Naive B cell (primary cell): ENCODE measurements at regions not wholly inside any gene's neighbourhood (a gene's known extent, or its start where the extent isn't known, plus 50 kb on each side); places are given as distances from the start of the nearest gene placed in this dataset.
"Not testable (repeated sequence)": the region's sequence is repeated elsewhere in the genome, so short reads cannot be mapped to it uniquely, and the experiment has no call there.

Experiments
- ATAC-seq, 2 donors: fragments of 150-1000 bp; cut with Tn5 transposase; 2 replicates each; pipeline ENCODE4 v1.10.0; 2021; ENCODE audit warnings: low read depth in 2 of 2, mild to moderate bottlenecking in 2 of 2, moderate library complexity in 2 of 2
- DNase-seq: peaks from one replicate; pipeline ENCODE4 v3.0.0; 2022
- H3K27ac Mint-ChIP-seq, 6 donors: one replicate each; pipeline ENCODE4 v1.8.0; 2020 to 2022; ENCODE audit warnings: mild to moderate bottlenecking in 6 of 6, mixed read lengths in 6 of 6, moderate library complexity in 5 of 6, inconsistent platforms in 2 of 6
- H3K27me3 Mint-ChIP-seq, 3 donors: one replicate each; pipeline ENCODE4 v1.8.0; 2021 to 2022; ENCODE audit warnings: mixed read lengths in 3 of 3, mild to moderate bottlenecking in 1 of 3
- H3K36me3 Mint-ChIP-seq, 2 donors: one replicate each; pipeline ENCODE4 v1.8.0; 2020 to 2022; ENCODE audit warnings: mixed read lengths in 2 of 2, inconsistent platforms in 1 of 2, mild to moderate bottlenecking in 1 of 2
- H3K4me1 Mint-ChIP-seq, 3 donors: one replicate each; pipeline ENCODE4 v1.8.0; 2020 to 2022; ENCODE audit warnings: mixed read lengths in 3 of 3, inconsistent platforms in 1 of 3, mild to moderate bottlenecking in 1 of 3, moderate library complexity in 1 of 3
- H3K4me3 Mint-ChIP-seq, 8 donors: one replicate each; pipeline ENCODE4 v1.8.0; 2020 to 2022; ENCODE audit warnings: mild to moderate bottlenecking in 8 of 8, mixed read lengths in 8 of 8, moderate library complexity in 8 of 8, inconsistent platforms in 2 of 8
- H3K9me3 Mint-ChIP-seq, 7 donors: one replicate each; pipeline ENCODE4 v1.8.0; 2020 to 2022; ENCODE audit warnings: mixed read lengths in 7 of 7, mild to moderate bottlenecking in 5 of 7, inconsistent platforms in 2 of 7, moderate library complexity in 1 of 7

- no peaks in the 10 kb centered on the region for H3K36me3 Mint-ChIP-seq
- peaks cover 4 to 9% (median 4%) of the 10 kb centered on the region in 3 donors for H3K4me1 Mint-ChIP-seq
- peak; percentile 64 to 71 for ATAC-seq
- peak overlapping the region in 1 of 8 donors; percentile 22 for H3K4me3 Mint-ChIP-seq
- peak overlapping the region in 1 of 6 donors; percentile 18 for H3K27ac Mint-ChIP-seq
- H3K27me3 Mint-ChIP-seq = peaks cover 0 to 10% (median 0%) of the 10 kb centered on the region in 3 donors
- no peaks in the 10 kb centered on the region for H3K9me3 Mint-ChIP-seq
- peak; percentile 29 for DNase-seq
These were observed 429.0 kb upstream of the MTPN start for GRCh38 chr7:136405931-136406777.

GRCh38 chr7:136403591-136403990, 426.4 kb upstream of the MTPN start:
- Mint-ChIP-seq H3K9me3 (no peaks in the 10 kb centered on the region), H3K36me3 (no peaks in the 10 kb centered on the region), H3K27me3 (peaks cover 0 to 5% (median 0%) of the 10 kb centered on the region in 3 donors), H3K27ac (no peak overlapping the region), H3K4me1 (peaks cover 4 to 9% (median 4%) of the 10 kb centered on the region in 3 donors), H3K4me3 (no peak overlapping the region)
- DNase-seq = no peak
- no peak for ATAC-seq

GRCh38 chr7:136400877-136401276, 423.7 kb upstream of the MTPN start:
- ATAC-seq (no peak), DNase-seq (no peak)
- peaks cover 0 to under 1% (median 0%) of the 10 kb centered on the region in 3 donors for H3K4me1 Mint-ChIP-seq
- H3K27ac Mint-ChIP-seq = no peak overlapping the region
- no peaks in the 10 kb centered on the region for H3K27me3 Mint-ChIP-seq
- no peak overlapping the region for H3K4me3 Mint-ChIP-seq
- no peaks in the 10 kb centered on the region for H3K9me3 Mint-ChIP-seq
- H3K36me3 Mint-ChIP-seq = no peaks in the 10 kb centered on the region

- no peaks in the 10 kb centered on the region for H3K36me3 Mint-ChIP-seq
- ATAC-seq = no peak
- no peaks in the 10 kb centered on the region for H3K9me3 Mint-ChIP-seq
- no peak overlapping the region for H3K27ac Mint-ChIP-seq
- H3K4me1 Mint-ChIP-seq = no peaks in the 10 kb centered on the region
- H3K4me3 Mint-ChIP-seq = no peak overlapping the region
- no peaks in the 10 kb centered on the region for H3K27me3 Mint-ChIP-seq
- DNase-seq = no peak
These were observed 422.2 kb upstream of the MTPN start for GRCh38 chr7:136399385-136399784.

- H3K9me3 Mint-ChIP-seq = no peaks in the 10 kb centered on the region
- ATAC-seq (no peak), DNase-seq (no peak)
- no peaks in the 10 kb centered on the region for H3K36me3 Mint-ChIP-seq
- no peak overlapping the region for H3K4me3 Mint-ChIP-seq
- H3K4me1 Mint-ChIP-seq = no peaks in the 10 kb centered on the region
- H3K27me3 Mint-ChIP-seq = peaks cover 0 to 7% (median 0%) of the 10 kb centered on the region in 3 donors
- H3K27ac Mint-ChIP-seq = no peak overlapping the region
These were observed 415.7 kb upstream of the MTPN start for GRCh38 chr7:136392856-136393255.

- H3K27ac Mint-ChIP-seq = no peak overlapping the region
- H3K36me3 Mint-ChIP-seq = no peaks in the 10 kb centered on the region
- no peak for ATAC-seq
- H3K27me3 Mint-ChIP-seq = peaks cover 0 to 7% (median 0%) of the 10 kb centered on the region in 3 donors
- DNase-seq = no peak
- H3K9me3 Mint-ChIP-seq = no peaks in the 10 kb centered on the region
- H3K4me1 Mint-ChIP-seq = no peaks in the 10 kb centered on the region
- no peak overlapping the region for H3K4me3 Mint-ChIP-seq
These were observed 414.2 kb upstream of the MTPN start for GRCh38 chr7:136391371-136391770.

- no peak for DNase-seq
These were observed 412.8 kb upstream of the MTPN start for GRCh38 chr7:136389933-136390332.

GRCh38 chr7:136386876-136387275, 409.7 kb upstream of the MTPN start:
- no peaks in the 10 kb centered on the region for H3K27me3 Mint-ChIP-seq
- no peak for ATAC-seq
- DNase-seq = no peak
- H3K36me3 Mint-ChIP-seq = no peaks in the 10 kb centered on the region
- H3K27ac Mint-ChIP-seq = no peak overlapping the region
- peaks cover 0 to 1% (median 0%) of the 10 kb centered on the region in 7 donors for H3K9me3 Mint-ChIP-seq
- H3K4me1 Mint-ChIP-seq = no peaks in the 10 kb centered on the region
- H3K4me3 Mint-ChIP-seq = no peak overlapping the region

More at GRCh38 chr7:136389933-136390332, 412.8 kb upstream of the MTPN start:
- Mint-ChIP-seq H3K4me1 (no peaks in the 10 kb centered on the region), H3K9me3 (no peaks in the 10 kb centered on the region), H3K27ac (no peak overlapping the region), H3K36me3 (no peaks in the 10 kb centered on the region), H3K27me3 (peaks cover 0 to 7% (median 0%) of the 10 kb centered on the region in 3 donors), H3K4me3 (no peak overlapping the region)
- no peak for ATAC-seq

- H3K4me3 Mint-ChIP-seq, ATAC-seq, H3K36me3 Mint-ChIP-seq: not testable (repeated sequence)
These were observed 394.2 kb upstream of the MTPN start for GRCh38 chr7:136371409-136371808.

GRCh38 chr7:136370137-136370536, 393.0 kb upstream of the MTPN start:
- DNase-seq (no peak), ATAC-seq (no peak)
- Mint-ChIP-seq H3K4me1 (no peaks in the 10 kb centered on the region), H3K27me3 (peaks cover 0 to 8% (median 0%) of the 10 kb centered on the region in 3 donors), H3K4me3 (no peak overlapping the region), H3K27ac (no peak overlapping the region), H3K9me3 (peaks cover 0 to 11% (median 0%) of the 10 kb centered on the region in 7 donors), H3K36me3 (no peaks in the 10 kb centered on the region)

More at GRCh38 chr7:136371409-136371808, 394.2 kb upstream of the MTPN start:
- H3K9me3 Mint-ChIP-seq = peaks cover 0 to 11% (median 0%) of the 10 kb centered on the region in 7 donors
- not testable (repeated sequence) for H3K4me1 Mint-ChIP-seq, H3K27ac Mint-ChIP-seq, H3K27me3 Mint-ChIP-seq, DNase-seq

GRCh38 chr7:136369225-136369624, 392.1 kb upstream of the MTPN start:
- Mint-ChIP-seq H3K4me3 (no peak overlapping the region), H3K9me3 (peaks cover 0 to 11% (median 0%) of the 10 kb centered on the region in 7 donors), H3K27me3 (peaks cover 0 to 8% (median 0%) of the 10 kb centered on the region in 3 donors)

GRCh38 chr7:136359333-136359903, 382.3 kb upstream of the MTPN start:
- peak; percentile 55 for DNase-seq
- Mint-ChIP-seq H3K9me3 (peaks cover 0 to 14% (median 4%) of the 10 kb centered on the region in 7 donors), H3K36me3 (no peaks in the 10 kb centered on the region), H3K4me1 (peaks cover 8 to 31% (median 15%) of the 10 kb centered on the region in 3 donors), H3K4me3 (peak overlapping the region in 7 of 8 donors; percentile 41 to 76 (median 55)), H3K27me3 (no peaks in the 10 kb centered on the region), H3K27ac (peak overlapping the region; percentile 24 to 92 (median 88))
- peak; percentile 93 for ATAC-seq

More at GRCh38 chr7:136369225-136369624, 392.1 kb upstream of the MTPN start:
- DNase-seq (no peak), ATAC-seq (no peak)
- no peaks in the 10 kb centered on the region for H3K4me1 Mint-ChIP-seq
- no peaks in the 10 kb centered on the region for H3K36me3 Mint-ChIP-seq
- H3K27ac Mint-ChIP-seq = no peak overlapping the region

GRCh38 chr7:136353287-136353686, 376.1 kb upstream of the MTPN start:
- no peak overlapping the region for H3K4me3 Mint-ChIP-seq
- peaks cover 0 to 6% (median 0%) of the 10 kb centered on the region in 3 donors for H3K27me3 Mint-ChIP-seq
- H3K4me1 Mint-ChIP-seq = peaks cover 0 to 12% (median 0%) of the 10 kb centered on the region in 3 donors
- DNase-seq (no peak), ATAC-seq (no peak)
- peaks cover 0 to 4% (median 0%) of the 10 kb centered on the region in 7 donors for H3K9me3 Mint-ChIP-seq
- no peaks in the 10 kb centered on the region for H3K36me3 Mint-ChIP-seq
- H3K27ac Mint-ChIP-seq = no peak overlapping the region
